Trophoblast cell (in vitro differentiated cells and primary cell): ENCODE measurements at regions not wholly inside any gene's neighbourhood (a gene's known extent, or its start where the extent isn't known, plus 50 kb on each side); places are given as distances from the start of the nearest gene placed in this dataset.
A peak's percentile ranks its signal among the peaks of the same experiment; 100 is the strongest.
"Not testable (repeated sequence)": the region's sequence is repeated elsewhere in the genome, so short reads cannot be mapped to it uniquely, and the experiment has no call there.

Source experiments
- DNase-seq, 2 donors: peaks; one replicate each; pipeline ENCODE4 v3.0.0-alpha.2; 2016
- H2AFZ ChIP-seq: 2 replicates; pipeline ENCODE4 v1.6.1; 2013; ENCODE audit warnings: low read length, moderate library complexity, mild to moderate bottlenecking; ENCODE audit not compliant: insufficient read depth, poor library complexity
- H2AK5ac ChIP-seq: 2 replicates; pipeline ENCODE4 v1.6.1; 2013; ENCODE audit warnings: mild to moderate bottlenecking, low read length
- H2BK120ac ChIP-seq: 2 replicates; pipeline ENCODE4 v1.6.1; 2013; ENCODE audit warnings: low read length, mild to moderate bottlenecking, moderate library complexity; ENCODE audit not compliant: insufficient read depth, poor library complexity
- H2BK12ac ChIP-seq: 2 replicates; pipeline ENCODE4 v1.6.1; 2013; ENCODE audit warnings: mild to moderate bottlenecking, low read length, moderate library complexity
- H2BK5ac ChIP-seq: 2 replicates; pipeline ENCODE4 v1.6.1; 2013; ENCODE audit warnings: low read length, low read depth, moderate library complexity, mild to moderate bottlenecking; ENCODE audit not compliant: poor library complexity
- H3K14ac ChIP-seq: 2 replicates; pipeline ENCODE4 v1.6.1; 2013; ENCODE audit warnings: mild to moderate bottlenecking, low read length
- H3K18ac ChIP-seq: 2 replicates; pipeline ENCODE4 v1.6.1; 2013; ENCODE audit warnings: mild to moderate bottlenecking, low read length
- H3K23ac ChIP-seq: 2 replicates; pipeline ENCODE4 v1.6.1; 2013; ENCODE audit warnings: low read length
- H3K27ac ChIP-seq: 2 replicates; pipeline ENCODE4 v1.5.1; 2013; ENCODE audit warnings: low read depth, mild to moderate bottlenecking, inconsistent platforms, low read length, moderate library complexity
- H3K27me3 ChIP-seq: 2 replicates; pipeline ENCODE4 v1.6.1; 2013; ENCODE audit warnings: inconsistent platforms, mild to moderate bottlenecking, low read length, moderate library complexity; ENCODE audit not compliant: insufficient read depth
- H3K36me3 ChIP-seq, 2 experiments: 1 replicate in 1 of 2; 2 replicates in 1 of 2; pipeline ENCODE4 v1.6.1; 2013; ENCODE audit warnings: low read length in 2 of 2, mild to moderate bottlenecking in 2 of 2, moderate library complexity in 1 of 2; ENCODE audit not compliant: insufficient read depth in 2 of 2, control insufficient read depth in 1 of 2
- H3K4ac ChIP-seq: 2 replicates; pipeline ENCODE4 v1.6.1; 2013; ENCODE audit warnings: low read depth, mild to moderate bottlenecking, low read length, moderate library complexity
- H3K4me1 ChIP-seq, 2 experiments: 1 replicate in 1 of 2; 2 replicates in 1 of 2; pipeline ENCODE4 v1.6.1; 2013; ENCODE audit warnings: low read length in 2 of 2, mild to moderate bottlenecking in 2 of 2, moderate library complexity in 1 of 2; ENCODE audit not compliant: insufficient read depth in 2 of 2, control insufficient read depth in 1 of 2
- H3K4me2 ChIP-seq: 2 replicates; pipeline ENCODE4 v1.6.1; 2013; ENCODE audit warnings: inconsistent platforms, mild to moderate bottlenecking, low read length, moderate library complexity
- H3K4me3 ChIP-seq: 2 replicates; pipeline ENCODE4 v1.5.1; 2013; ENCODE audit warnings: mild to moderate bottlenecking, low read depth, low read length, inconsistent platforms
- H3K79me1 ChIP-seq: one replicate; pipeline ENCODE4 v1.6.1; 2013; ENCODE audit warnings: low read length
- H3K79me2 ChIP-seq: 2 replicates; pipeline ENCODE4 v1.6.1; 2013; ENCODE audit warnings: low read length, mild to moderate bottlenecking; ENCODE audit not compliant: control insufficient read depth, insufficient read depth, poor library complexity
- H3K9ac ChIP-seq: 2 replicates; pipeline ENCODE4 v1.6.1; 2013; ENCODE audit warnings: mild to moderate bottlenecking, low read length
- H3K9me3 ChIP-seq: 2 replicates; pipeline ENCODE4 v1.6.1; 2013; ENCODE audit warnings: low read depth, mild to moderate bottlenecking, control low read depth, inconsistent platforms, low read length; ENCODE audit not compliant: insufficient read depth
- H4K12ac ChIP-seq: 2 replicates; pipeline ENCODE4 v1.6.1; 2013; ENCODE audit warnings: low read depth, mild to moderate bottlenecking, low read length, moderate library complexity
- H4K8ac ChIP-seq: 2 replicates; pipeline ENCODE4 v1.6.1; 2013; ENCODE audit warnings: low read depth, mild to moderate bottlenecking, low read length, moderate library complexity
- H4K91ac ChIP-seq: one replicate; pipeline ENCODE4 v1.6.1; 2013; ENCODE audit warnings: low read depth, mild to moderate bottlenecking, low read length, moderate library complexity
- WGBS: extraction: QIAGEN DNeasy Blood & Tissue Kit; methylation state at CpG from one replicate; pipeline ENCODE4 v1.1.7; 2013; ENCODE audit warnings: missing lambda C conversion rate; ENCODE audit not compliant: insufficient read length, insufficient coverage; ENCODE audit errors: extremely low coverage; 5-methylcytosine and 5-hydroxymethylcytosine counted together

GRCh38 chrX:39427906-39428305 lies 626.6 kb downstream of the MID1IP1 start:
- no peak overlapping the region for H3K9ac ChIP-seq
- H2BK5ac ChIP-seq = no peak overlapping the region
- no peak overlapping the region for H2BK120ac ChIP-seq
- H2AK5ac ChIP-seq = no peak overlapping the region
- no peak overlapping the region for H3K14ac ChIP-seq
- no peak overlapping the region for H4K12ac ChIP-seq
- H3K4ac ChIP-seq = no peak overlapping the region
- no peaks in the 10 kb centered on the region for H3K36me3 ChIP-seq
- no peak overlapping the region for H3K4me3 ChIP-seq
- no peak overlapping the region for H4K91ac ChIP-seq
- H4K8ac ChIP-seq = no peak overlapping the region
- H3K79me1 ChIP-seq = no peaks in the 10 kb centered on the region
- DNase-seq = no peak
- H3K27me3 ChIP-seq = no peaks in the 10 kb centered on the region
- no peak overlapping the region for H3K4me2 ChIP-seq
- H3K23ac ChIP-seq = no peak overlapping the region
- H3K79me2 ChIP-seq = no peaks in the 10 kb centered on the region
- no peak overlapping the region for H2AFZ ChIP-seq
- no peaks in the 10 kb centered on the region for H3K4me1 ChIP-seq
- H2BK12ac ChIP-seq = no peak overlapping the region
- WGBS = no CpG with 5 or more reads among the region's 3 CpGs
- no peak overlapping the region for H3K27ac ChIP-seq
- H3K9me3 ChIP-seq = no peaks in the 10 kb centered on the region
- H3K18ac ChIP-seq = no peak overlapping the region

GRCh38 chrX:39430551-39430950 lies 629.3 kb downstream of the MID1IP1 start:
- Histone ChIP-seq H3K79me1 (no peaks in the 10 kb centered on the region), H2AK5ac (no peak overlapping the region), H3K9ac (no peak overlapping the region), H2BK12ac (no peak overlapping the region), H3K4me1 (no peaks in the 10 kb centered on the region), H4K91ac (no peak overlapping the region), H3K27me3 (no peaks in the 10 kb centered on the region), H3K4me2 (no peak overlapping the region), H3K18ac (no peak overlapping the region), H3K27ac (no peak overlapping the region), H3K79me2 (no peaks in the 10 kb centered on the region), H2BK5ac (no peak overlapping the region), H3K4me3 (no peak overlapping the region), H4K8ac (no peak overlapping the region), H4K12ac (no peak overlapping the region), H3K9me3 (no peaks in the 10 kb centered on the region), H3K23ac (no peak overlapping the region), H3K14ac (no peak overlapping the region), H3K4ac (no peak overlapping the region), H2AFZ (no peak overlapping the region), H2BK120ac (no peak overlapping the region), H3K36me3 (no peaks in the 10 kb centered on the region)
- WGBS = no CpG with 5 or more reads among the region's 5 CpGs
- DNase-seq = no peak

GRCh38 chrX:39431893-39432292 lies 630.6 kb downstream of the MID1IP1 start:
- no peak overlapping the region for H3K14ac ChIP-seq
- no peak overlapping the region for H3K18ac ChIP-seq
- H3K23ac ChIP-seq = no peak overlapping the region
- H3K4me3 ChIP-seq = no peak overlapping the region
- no peaks in the 10 kb centered on the region for H3K36me3 ChIP-seq
- H3K9ac ChIP-seq = no peak overlapping the region
- H2AK5ac ChIP-seq = no peak overlapping the region
- no peak overlapping the region for H2BK5ac ChIP-seq
- no peak overlapping the region for H4K12ac ChIP-seq
- no peak overlapping the region for H3K4ac ChIP-seq
- no peaks in the 10 kb centered on the region for H3K79me2 ChIP-seq
- no peak overlapping the region for H3K27ac ChIP-seq
- WGBS = no CpG with 5 or more reads among the region's 2 CpGs
- no peak overlapping the region for H2AFZ ChIP-seq
- H3K27me3 ChIP-seq = no peaks in the 10 kb centered on the region
- H3K79me1 ChIP-seq = no peaks in the 10 kb centered on the region
- no peaks in the 10 kb centered on the region for H3K9me3 ChIP-seq
- no peak for DNase-seq
- H4K8ac ChIP-seq = no peak overlapping the region
- H4K91ac ChIP-seq = no peak overlapping the region
- H2BK12ac ChIP-seq = no peak overlapping the region
- no peak overlapping the region for H2BK120ac ChIP-seq
- H3K4me1 ChIP-seq = no peaks in the 10 kb centered on the region
- H3K4me2 ChIP-seq = no peak overlapping the region

GRCh38 chrX:39434671-39435070 lies 633.4 kb downstream of the MID1IP1 start:
- not testable (repeated sequence) for H3K4me2 ChIP-seq, H3K9ac ChIP-seq, H3K14ac ChIP-seq, H2AK5ac ChIP-seq, H3K4me1 ChIP-seq, H3K27me3 ChIP-seq, H4K91ac ChIP-seq, H3K27ac ChIP-seq, H2BK120ac ChIP-seq, H2AFZ ChIP-seq, H2BK12ac ChIP-seq, H3K4me3 ChIP-seq, H3K36me3 ChIP-seq, H3K4ac ChIP-seq, H4K8ac ChIP-seq, H2BK5ac ChIP-seq, H3K79me2 ChIP-seq, H4K12ac ChIP-seq, H3K18ac ChIP-seq, H3K79me1 ChIP-seq, H3K9me3 ChIP-seq, H3K23ac ChIP-seq
- DNase-seq = peak in 1 of 2 donors; percentile 10
- no CpG with 5 or more reads among the region's 5 CpGs for WGBS
